HEK293 (cell line): ENCODE measurements at regions not wholly inside any gene's neighbourhood (a gene's known extent, or its start where the extent isn't known, plus 50 kb on each side); places are given as distances from the start of the nearest gene placed in this dataset.
"Not testable (repeated sequence)": the region's sequence is repeated elsewhere in the genome, so short reads cannot be mapped to it uniquely, and the experiment has no call there.

ENCODE experiments used
- GLI4 ChIP-seq: fragments of 450-650 bp; formaldehyde crosslinking; IDR thresholded peaks from 2 replicates; pipeline ENCODE4 v1.5.1; 2016; ENCODE audit warnings: missing biosample characterization, missing genetic modification characterization
- HOXA7 ChIP-seq: sonication (generic); formaldehyde crosslinking; IDR thresholded peaks from 2 replicates; pipeline ENCODE4 v1.8.1; 2022; ENCODE audit warnings: missing genetic modification reagents, borderline replicate concordance
- SETDB1 ChIP-seq: IDR thresholded peaks from one replicate; pipeline ENCODE4 v1.6.1; 2017; ENCODE audit warnings: mild to moderate bottlenecking, low read length, moderate library complexity, mixed read lengths; ENCODE audit not compliant: insufficient read length
- ZFP3 ChIP-seq: fragments of 450-650 bp; formaldehyde crosslinking; IDR thresholded peaks from 2 replicates; pipeline ENCODE4 v1.5.1; 2016; ENCODE audit warnings: low read depth, missing biosample characterization, missing genetic modification characterization
- ZNF121 ChIP-seq: fragments of 450-650 bp; formaldehyde crosslinking; IDR thresholded peaks from 2 replicates; pipeline ENCODE4 v1.5.1; 2016; ENCODE audit warnings: missing biosample characterization, missing genetic modification characterization
- ZNF184 ChIP-seq: fragments of 450-650 bp; IDR thresholded peaks from 2 replicates; pipeline ENCODE4 v1.5.1; 2018; ENCODE audit warnings: missing biosample characterization, mild to moderate bottlenecking, missing genetic modification characterization
- ZNF292 ChIP-seq: fragments of 450-650 bp; formaldehyde crosslinking; IDR thresholded peaks from 2 replicates; pipeline ENCODE4 v1.5.1; 2016; ENCODE audit warnings: low read depth, missing biosample characterization, missing genetic modification characterization, borderline replicate concordance
- ZNF423 ChIP-seq: fragments of 450-650 bp; formaldehyde crosslinking; IDR thresholded peaks from 2 replicates; pipeline ENCODE4 v1.5.1; 2016; ENCODE audit warnings: missing biosample characterization, missing genetic modification characterization
- TF ChIP-seq, protein P1 (sequence below): fragments of 450-650 bp; formaldehyde crosslinking; IDR thresholded peaks from 2 replicates; pipeline ENCODE4 v1.5.1; 2016; ENCODE audit warnings: missing biosample characterization, missing genetic modification characterization, low read depth
- TF ChIP-seq, protein P2 (sequence below): fragments of 450-650 bp; formaldehyde crosslinking; IDR thresholded peaks from 2 replicates; pipeline ENCODE4 v1.5.1; 2016; ENCODE audit warnings: missing biosample characterization, missing genetic modification characterization
- TF ChIP-seq, protein P3 (sequence below): fragments of 450-650 bp; formaldehyde crosslinking; IDR thresholded peaks from 2 replicates; pipeline ENCODE4 v1.5.1; 2017; ENCODE audit warnings: missing biosample characterization, missing genetic modification characterization
- TF ChIP-seq, protein P4 (sequence below): fragments of 450-650 bp; formaldehyde crosslinking; IDR thresholded peaks from 2 replicates; pipeline ENCODE4 v1.5.1; 2016; ENCODE audit warnings: missing biosample characterization, missing genetic modification characterization

DNA sequence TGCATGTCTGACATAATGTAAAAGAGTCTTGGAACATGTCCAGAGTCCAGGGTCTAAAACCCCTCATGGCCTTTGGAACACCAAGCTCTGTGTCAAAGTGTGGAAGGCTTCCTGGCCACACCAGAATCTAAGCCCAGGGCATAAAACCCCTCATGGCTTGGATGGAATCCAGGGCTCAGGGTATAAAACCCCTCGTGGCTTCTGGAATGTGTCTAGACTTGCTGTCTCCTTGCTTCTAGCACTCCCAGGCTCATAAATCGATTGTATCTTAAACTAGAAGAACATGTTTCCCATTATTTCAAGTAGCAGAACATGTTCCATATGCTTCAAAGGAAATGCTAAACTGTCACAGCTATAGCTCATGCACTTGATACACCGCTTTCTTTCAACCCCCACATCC is 504.1 kb upstream of the SYNCRIP start:
- TF ChIP-seq, protein P1, sequence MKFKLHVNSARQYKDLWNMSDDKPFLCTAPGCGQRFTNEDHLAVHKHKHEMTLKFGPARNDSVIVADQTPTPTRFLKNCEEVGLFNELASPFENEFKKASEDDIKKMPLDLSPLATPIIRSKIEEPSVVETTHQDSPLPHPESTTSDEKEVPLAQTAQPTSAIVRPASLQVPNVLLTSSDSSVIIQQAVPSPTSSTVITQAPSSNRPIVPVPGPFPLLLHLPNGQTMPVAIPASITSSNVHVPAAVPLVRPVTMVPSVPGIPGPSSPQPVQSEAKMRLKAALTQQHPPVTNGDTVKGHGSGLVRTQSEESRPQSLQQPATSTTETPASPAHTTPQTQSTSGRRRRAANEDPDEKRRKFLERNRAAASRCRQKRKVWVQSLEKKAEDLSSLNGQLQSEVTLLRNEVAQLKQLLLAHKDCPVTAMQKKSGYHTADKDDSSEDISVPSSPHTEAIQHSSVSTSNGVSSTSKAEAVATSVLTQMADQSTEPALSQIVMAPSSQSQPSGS (tag by site-specific recombination), result not testable (repeated sequence)
- TF ChIP-seq, protein P2, sequence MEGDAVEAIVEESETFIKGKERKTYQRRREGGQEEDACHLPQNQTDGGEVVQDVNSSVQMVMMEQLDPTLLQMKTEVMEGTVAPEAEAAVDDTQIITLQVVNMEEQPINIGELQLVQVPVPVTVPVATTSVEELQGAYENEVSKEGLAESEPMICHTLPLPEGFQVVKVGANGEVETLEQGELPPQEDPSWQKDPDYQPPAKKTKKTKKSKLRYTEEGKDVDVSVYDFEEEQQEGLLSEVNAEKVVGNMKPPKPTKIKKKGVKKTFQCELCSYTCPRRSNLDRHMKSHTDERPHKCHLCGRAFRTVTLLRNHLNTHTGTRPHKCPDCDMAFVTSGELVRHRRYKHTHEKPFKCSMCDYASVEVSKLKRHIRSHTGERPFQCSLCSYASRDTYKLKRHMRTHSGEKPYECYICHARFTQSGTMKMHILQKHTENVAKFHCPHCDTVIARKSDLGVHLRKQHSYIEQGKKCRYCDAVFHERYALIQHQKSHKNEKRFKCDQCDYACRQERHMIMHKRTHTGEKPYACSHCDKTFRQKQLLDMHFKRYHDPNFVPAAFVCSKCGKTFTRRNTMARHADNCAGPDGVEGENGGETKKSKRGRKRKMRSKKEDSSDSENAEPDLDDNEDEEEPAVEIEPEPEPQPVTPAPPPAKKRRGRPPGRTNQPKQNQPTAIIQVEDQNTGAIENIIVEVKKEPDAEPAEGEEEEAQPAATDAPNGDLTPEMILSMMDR (tag by site-specific recombination), result not testable (repeated sequence)
- TF ChIP-seq, protein P3, sequence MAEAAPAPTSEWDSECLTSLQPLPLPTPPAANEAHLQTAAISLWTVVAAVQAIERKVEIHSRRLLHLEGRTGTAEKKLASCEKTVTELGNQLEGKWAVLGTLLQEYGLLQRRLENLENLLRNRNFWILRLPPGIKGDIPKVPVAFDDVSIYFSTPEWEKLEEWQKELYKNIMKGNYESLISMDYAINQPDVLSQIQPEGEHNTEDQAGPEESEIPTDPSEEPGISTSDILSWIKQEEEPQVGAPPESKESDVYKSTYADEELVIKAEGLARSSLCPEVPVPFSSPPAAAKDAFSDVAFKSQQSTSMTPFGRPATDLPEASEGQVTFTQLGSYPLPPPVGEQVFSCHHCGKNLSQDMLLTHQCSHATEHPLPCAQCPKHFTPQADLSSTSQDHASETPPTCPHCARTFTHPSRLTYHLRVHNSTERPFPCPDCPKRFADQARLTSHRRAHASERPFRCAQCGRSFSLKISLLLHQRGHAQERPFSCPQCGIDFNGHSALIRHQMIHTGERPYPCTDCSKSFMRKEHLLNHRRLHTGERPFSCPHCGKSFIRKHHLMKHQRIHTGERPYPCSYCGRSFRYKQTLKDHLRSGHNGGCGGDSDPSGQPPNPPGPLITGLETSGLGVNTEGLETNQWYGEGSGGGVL (tag by site-specific recombination), result not testable (repeated sequence)
- not testable (repeated sequence) for TF ChIP-seq ZNF423 (tag by site-specific recombination); HOXA7 (CRISPR knock-in tag); ZNF292 (tag by site-specific recombination); ZNF184 (tag by site-specific recombination); GLI4 (tag by site-specific recombination); ZNF121 (tag by site-specific recombination); SETDB1; ZFP3
- TF ChIP-seq, protein P4, sequence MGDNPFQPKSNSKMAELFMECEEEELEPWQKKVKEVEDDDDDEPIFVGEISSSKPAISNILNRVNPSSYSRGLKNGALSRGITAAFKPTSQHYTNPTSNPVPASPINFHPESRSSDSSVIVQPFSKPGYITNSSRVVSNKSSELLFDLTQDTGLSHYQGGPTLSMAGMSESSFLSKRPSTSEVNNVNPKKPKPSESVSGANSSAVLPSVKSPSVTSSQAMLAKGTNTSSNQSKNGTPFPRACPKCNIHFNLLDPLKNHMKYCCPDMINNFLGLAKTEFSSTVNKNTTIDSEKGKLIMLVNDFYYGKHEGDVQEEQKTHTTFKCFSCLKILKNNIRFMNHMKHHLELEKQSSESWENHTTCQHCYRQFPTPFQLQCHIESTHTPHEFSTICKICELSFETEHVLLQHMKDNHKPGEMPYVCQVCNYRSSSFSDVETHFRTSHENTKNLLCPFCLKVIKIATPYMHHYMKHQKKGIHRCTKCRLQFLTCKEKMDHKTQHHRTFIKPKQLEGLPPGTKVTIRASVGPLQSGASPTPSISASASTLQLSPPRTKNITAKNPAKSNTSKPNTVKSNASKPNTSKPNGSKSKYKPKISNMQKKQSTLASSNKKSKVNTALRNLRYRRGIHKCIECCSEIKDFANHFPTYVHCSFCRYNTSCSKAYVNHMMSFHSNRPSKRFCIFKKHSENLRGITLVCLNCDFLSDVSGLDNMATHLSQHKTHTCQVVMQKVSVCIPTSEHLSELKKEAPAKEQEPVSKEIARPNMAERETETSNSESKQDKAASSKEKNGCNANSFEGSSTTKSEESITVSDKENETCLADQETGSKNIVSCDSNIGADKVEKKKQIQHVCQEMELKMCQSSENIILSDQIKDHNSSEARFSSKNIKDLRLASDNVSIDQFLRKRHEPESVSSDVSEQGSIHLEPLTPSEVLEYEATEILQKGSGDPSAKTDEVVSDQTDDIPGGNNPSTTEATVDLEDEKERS (tag by site-specific recombination), result not testable (repeated sequence)
